HL-60 (cell line): ENCODE measurements at regions not wholly inside any gene's neighbourhood (a gene's known extent, or its start where the extent isn't known, plus 50 kb on each side); places are given as distances from the start of the nearest gene placed in this dataset.

Experiments used
- POLR2AphosphoS5 ChIP-seq: IDR thresholded peaks from 2 replicates; pipeline ENCODE4 v1.6.1; 2012; ENCODE audit warnings: low read depth
- TF ChIP-seq, protein P1 (sequence below): IDR thresholded peaks from one replicate; pipeline ENCODE4 v1.5.1; 2011; ENCODE audit warnings: low read length, control low read depth, inconsistent platforms; ENCODE audit not compliant: insufficient read depth

DNA sequence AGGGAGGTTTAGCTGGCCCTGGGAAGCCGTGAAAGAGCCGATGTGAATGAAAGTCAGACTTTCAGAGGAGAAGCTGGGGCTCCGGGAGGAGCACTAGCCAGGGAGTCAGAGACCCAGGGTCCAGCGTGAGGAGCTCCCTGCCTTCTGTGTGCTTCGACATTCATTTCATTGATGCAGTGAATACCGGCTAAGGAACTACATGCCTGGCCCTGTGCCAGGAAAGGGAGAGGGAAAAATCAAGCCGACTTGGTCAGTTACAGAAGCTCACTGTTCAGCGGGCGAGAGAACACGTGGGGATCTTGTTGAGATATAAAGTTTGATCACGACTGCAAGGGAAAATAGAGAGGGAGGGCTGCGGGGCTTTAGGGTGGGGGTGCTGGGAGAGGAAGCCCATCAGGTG lies 76.7 kb upstream of the RUNX3 start:
- TF ChIP-seq, protein P1, sequence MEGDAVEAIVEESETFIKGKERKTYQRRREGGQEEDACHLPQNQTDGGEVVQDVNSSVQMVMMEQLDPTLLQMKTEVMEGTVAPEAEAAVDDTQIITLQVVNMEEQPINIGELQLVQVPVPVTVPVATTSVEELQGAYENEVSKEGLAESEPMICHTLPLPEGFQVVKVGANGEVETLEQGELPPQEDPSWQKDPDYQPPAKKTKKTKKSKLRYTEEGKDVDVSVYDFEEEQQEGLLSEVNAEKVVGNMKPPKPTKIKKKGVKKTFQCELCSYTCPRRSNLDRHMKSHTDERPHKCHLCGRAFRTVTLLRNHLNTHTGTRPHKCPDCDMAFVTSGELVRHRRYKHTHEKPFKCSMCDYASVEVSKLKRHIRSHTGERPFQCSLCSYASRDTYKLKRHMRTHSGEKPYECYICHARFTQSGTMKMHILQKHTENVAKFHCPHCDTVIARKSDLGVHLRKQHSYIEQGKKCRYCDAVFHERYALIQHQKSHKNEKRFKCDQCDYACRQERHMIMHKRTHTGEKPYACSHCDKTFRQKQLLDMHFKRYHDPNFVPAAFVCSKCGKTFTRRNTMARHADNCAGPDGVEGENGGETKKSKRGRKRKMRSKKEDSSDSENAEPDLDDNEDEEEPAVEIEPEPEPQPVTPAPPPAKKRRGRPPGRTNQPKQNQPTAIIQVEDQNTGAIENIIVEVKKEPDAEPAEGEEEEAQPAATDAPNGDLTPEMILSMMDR: no peak
- no peak for TF ChIP-seq POLR2AphosphoS5
